HG03139 (cell line): ENCODE measurements at regions not wholly inside any gene's neighbourhood (a gene's known extent, or its start where the extent isn't known, plus 50 kb on each side); places are given as distances from the start of the nearest gene placed in this dataset.

Source experiments
- ATAC-seq: cut with Tn5 transposase; IDR thresholded peaks from one replicate; pipeline ENCODE4 v1.9.1; 2021; ENCODE audit not compliant: unreplicated experiment

- ATAC-seq, result no peak
Observed at GRCh38 chr5:167894631-167895472, 396.6 kb upstream of the WWC1 start.

GRCh38 chr5:167895899-167896659 is 395.4 kb upstream of the WWC1 start:
- no peak for ATAC-seq

- no peak for ATAC-seq
Observed at GRCh38 chr5:167896814-167897213, 394.6 kb upstream of the WWC1 start.

- ATAC-seq, result no peak
Observed at GRCh38 chr5:167897371-167897770, 394.1 kb upstream of the WWC1 start.

GRCh38 chr5:167898361-167899042 is 392.9 kb upstream of the WWC1 start:
- no peak for ATAC-seq

- ATAC-seq, result no peak
Observed at GRCh38 chr5:167899490-167900070, 391.9 kb upstream of the WWC1 start.

- ATAC-seq, result no peak
Observed at GRCh38 chr5:167900340-167900935, 391.0 kb upstream of the WWC1 start.

- no peak for ATAC-seq
Observed at GRCh38 chr5:167902298-167902697, 389.1 kb upstream of the WWC1 start.

GRCh38 chr5:167903243-167903642 is 388.2 kb upstream of the WWC1 start:
- no peak for ATAC-seq

GRCh38 chr5:167903659-167904058 is 387.8 kb upstream of the WWC1 start:
- ATAC-seq, result no peak

- ATAC-seq, result no peak
Observed at GRCh38 chr5:167905919-167906853, 385.3 kb upstream of the WWC1 start.

GRCh38 chr5:167908606-167909005 is 382.8 kb upstream of the WWC1 start:
- ATAC-seq, result no peak

- no peak for ATAC-seq
Observed at GRCh38 chr5:167912941-167913665, 378.3 kb upstream of the WWC1 start.

GRCh38 chr5:167915237-167915636 is 376.2 kb upstream of the WWC1 start:
- no peak for ATAC-seq

- ATAC-seq, result no peak
Observed at GRCh38 chr5:167916261-167916691, 375.2 kb upstream of the WWC1 start.

- ATAC-seq, result no peak
Observed at GRCh38 chr5:167916706-167917105, 374.7 kb upstream of the WWC1 start.

GRCh38 chr5:167918184-167918812 is 373.1 kb upstream of the WWC1 start:
- no peak for ATAC-seq

- ATAC-seq, result no peak
Observed at GRCh38 chr5:167918813-167919483, 372.5 kb upstream of the WWC1 start.
